H1 (cell line): ENCODE measurements at regions not wholly inside any gene's neighbourhood (a gene's known extent, or its start where the extent isn't known, plus 50 kb on each side); places are given as distances from the start of the nearest gene placed in this dataset.
A peak's percentile ranks its signal among the peaks of the same experiment; 100 is the strongest.
"Not testable (repeated sequence)": the region's sequence is repeated elsewhere in the genome, so short reads cannot be mapped to it uniquely, and the experiment has no call there.

Source experiments
- CTCF ChIA-PET: fragments of 300-600 bp; sonication (Branson Sonifier 250); formaldehyde crosslinking; loops from one replicate; lab custom pipeline; 2021; ENCODE audit not compliant: partially characterized antibody; lab: Charles Lee
- POLR2A ChIA-PET: fragments of 300-600 bp; sonication (Branson Sonifier 250); formaldehyde crosslinking; loops from one replicate; lab custom pipeline; 2021; ENCODE audit warnings: inconsistent platforms; ENCODE audit not compliant: partially characterized antibody; lab: Charles Lee
- DNase-seq, 2 experiments: peaks; one replicate each; pipeline versions ENCODE4 v3.0.0 to v3.0.0-alpha.2; 2010 to 2022; ENCODE audit warnings: low spot score in 2 of 2, low read depth in 1 of 2, mixed read lengths in 1 of 2
- FAIRE-seq: peaks from 2 replicates; lab custom pipeline; 2011; peaks lifted over from hg19 to GRCh38; lab: Jason Lieb, UNC
- H2AFZ ChIP-seq: 2 replicates; pipeline ENCODE4 v1.8.1; 2012; ENCODE audit warnings: low read length, inconsistent platforms
- H2AK5ac ChIP-seq: 2 replicates; pipeline ENCODE4 v1.6.1; 2013; ENCODE audit warnings: low read depth, low read length
- H2BK120ac ChIP-seq: replicated peaks from 2 replicates; pipeline ENCODE3; 2013; ENCODE audit warnings: low read depth, low read length, inconsistent platforms
- H2BK12ac ChIP-seq: 2 replicates; pipeline ENCODE4 v1.6.1; 2013; ENCODE audit warnings: low read depth, low read length
- H2BK15ac ChIP-seq: 2 replicates; pipeline ENCODE4 v1.6.1; 2013; ENCODE audit warnings: low read length
- H2BK20ac ChIP-seq: 2 replicates; pipeline ENCODE4 v1.6.1; 2013; ENCODE audit warnings: low read length
- H2BK5ac ChIP-seq: 2 replicates; pipeline ENCODE4 v1.6.1; 2013; ENCODE audit warnings: low read depth, low read length
- H3K14ac ChIP-seq: 2 replicates; pipeline ENCODE4 v1.6.1; 2013; ENCODE audit warnings: inconsistent platforms; ENCODE audit not compliant: insufficient read length
- H3K18ac ChIP-seq: 2 replicates; pipeline ENCODE4 v1.6.1; 2013; ENCODE audit warnings: low read length; ENCODE audit errors: extremely low read depth
- H3K23ac ChIP-seq: 2 replicates; pipeline ENCODE4 v1.6.1; 2013; ENCODE audit warnings: inconsistent platforms; ENCODE audit not compliant: insufficient read length
- H3K23me2 ChIP-seq: 2 replicates; pipeline ENCODE4 v1.6.1; 2013; ENCODE audit warnings: low read depth, low read length
- H3K27ac ChIP-seq: 2 replicates; pipeline ENCODE4 v1.6.1; 2011; ENCODE audit warnings: low read depth, low read length, inconsistent platforms
- H3K27me3 ChIP-seq, 4 experiments: replicated peaks in 1 of 4; 1 replicate in 1 of 4; 2 replicates in 3 of 4; pipeline versions ENCODE4 v1.6.1 to v1.8.1; 2011 to 2013; ENCODE audit warnings: low read length in 3 of 4, mild to moderate bottlenecking in 3 of 4, inconsistent platforms in 2 of 4, mixed read lengths in 2 of 4, moderate library complexity in 1 of 4; ENCODE audit not compliant: control insufficient read depth in 3 of 4, insufficient read depth in 3 of 4; ENCODE audit errors: extremely low read depth in 1 of 4
- H3K36me3 ChIP-seq, 4 experiments: 2 replicates each; pipeline versions ENCODE4 v1.6.1 to v1.8.1; 2011 to 2013; ENCODE audit warnings: mild to moderate bottlenecking in 4 of 4, low read length in 3 of 4, moderate library complexity in 2 of 4, control low read depth in 1 of 4, inconsistent platforms in 1 of 4; ENCODE audit not compliant: insufficient read depth in 4 of 4, control insufficient read depth in 2 of 4
- H3K4ac ChIP-seq: replicated peaks from 2 replicates; pipeline ENCODE3; 2013; ENCODE audit warnings: low read length, low read depth, mixed read lengths, inconsistent platforms; ENCODE audit not compliant: insufficient read length
- H3K4me1 ChIP-seq, 4 experiments: replicated peaks in 1 of 4; 1 replicate in 1 of 4; 2 replicates in 3 of 4; pipeline versions ENCODE4 v1.6.1 to v1.8.1; 2011 to 2013; ENCODE audit warnings: low read length in 3 of 4, inconsistent platforms in 2 of 4, mixed read lengths in 1 of 4; ENCODE audit not compliant: insufficient read depth in 4 of 4, control insufficient read depth in 3 of 4
- H3K4me2 ChIP-seq, 2 experiments: 2 replicates each; pipeline versions ENCODE4 v1.6.1 to v1.8.1; 2011 to 2013; ENCODE audit warnings: low read depth in 2 of 2, low read length in 2 of 2, control low read depth in 1 of 2, inconsistent platforms in 1 of 2, mild to moderate bottlenecking in 1 of 2; ENCODE audit not compliant: insufficient read depth in 1 of 2
- H3K4me3 ChIP-seq, 4 experiments: fragments of 200-600, 300-600 bp in 1 of 4; sonication (generic), shearing (Covaris generic), sonication (Bioruptor Twin) in 1 of 4; 2 replicates each; pipeline versions ENCODE4 v1.5.1 to v1.8.1; 2011 to 2016; ENCODE audit warnings: low read length in 4 of 4, low read depth in 3 of 4, control low read depth in 2 of 4, inconsistent platforms in 2 of 4, mild to moderate bottlenecking in 2 of 4, mixed read lengths in 1 of 4, moderate library complexity in 1 of 4; ENCODE audit not compliant: insufficient read depth in 2 of 4; ENCODE audit errors: extremely low read depth in 1 of 4
- H3K56ac ChIP-seq: replicated peaks from 2 replicates; pipeline ENCODE3; 2013; ENCODE audit warnings: low read depth, mild to moderate bottlenecking, mixed read lengths, low read length, inconsistent platforms; ENCODE audit not compliant: insufficient read length
- H3K79me1 ChIP-seq: 2 replicates; pipeline ENCODE4 v1.6.1; 2013; ENCODE audit warnings: low read depth, low read length, control low read depth
- H3K79me2 ChIP-seq, 2 experiments: 2 replicates each; pipeline versions ENCODE4 v1.6.1 to v1.8.1; 2012 to 2013; ENCODE audit warnings: low read length in 2 of 2, mild to moderate bottlenecking in 2 of 2, inconsistent platforms in 1 of 2; ENCODE audit not compliant: insufficient read depth in 2 of 2, control insufficient read depth in 1 of 2
- H3K9ac ChIP-seq, 4 experiments: replicated peaks in 1 of 4; 1 replicate in 1 of 4; 2 replicates in 3 of 4; pipeline versions ENCODE4 v1.6.1 to v1.8.1; 2011 to 2013; ENCODE audit warnings: low read depth in 3 of 4, low read length in 3 of 4, control low read depth in 2 of 4, mild to moderate bottlenecking in 2 of 4, moderate library complexity in 2 of 4, inconsistent platforms in 1 of 4; ENCODE audit errors: extremely low read depth in 1 of 4
- H3K9me3 ChIP-seq, 2 experiments: 2 replicates each; pipeline versions ENCODE4 v1.6.1 to v1.8.1; 2012 to 2013; ENCODE audit warnings: mild to moderate bottlenecking in 2 of 2, moderate library complexity in 2 of 2, control low read depth in 1 of 2, inconsistent platforms in 1 of 2, low read depth in 1 of 2, low read length in 1 of 2, mixed read lengths in 1 of 2; ENCODE audit not compliant: insufficient read depth in 2 of 2
- H4K20me1 ChIP-seq, 2 experiments: replicated peaks in 1 of 2; 2 replicates each; pipeline versions ENCODE3 to v1.8.1; 2011 to 2013; ENCODE audit warnings: inconsistent platforms in 2 of 2, low read length in 2 of 2, mild to moderate bottlenecking in 1 of 2; ENCODE audit not compliant: insufficient read depth in 2 of 2, control insufficient read depth in 1 of 2
- H4K5ac ChIP-seq: 2 replicates; pipeline ENCODE4 v1.6.1; 2013; ENCODE audit warnings: low read length, low read depth, mixed read lengths, inconsistent platforms; ENCODE audit not compliant: insufficient read length
- H4K8ac ChIP-seq: 2 replicates; pipeline ENCODE4 v1.8.0; 2013; ENCODE audit warnings: mild to moderate bottlenecking, moderate library complexity, low read length, inconsistent platforms; ENCODE audit not compliant: insufficient read depth; ENCODE audit errors: extremely low read depth
- H4K91ac ChIP-seq: replicated peaks from 2 replicates; pipeline ENCODE3; 2013; ENCODE audit warnings: low read length, mixed read lengths, inconsistent platforms; ENCODE audit not compliant: insufficient read length
- POLR2A ChIP-seq, 2 experiments: IDR thresholded peaks; 1 replicate in 1 of 2; 2 replicates in 1 of 2; pipeline ENCODE4 v1.6.1; 2011; ENCODE audit warnings: low read depth in 2 of 2, low read length in 2 of 2, mild to moderate bottlenecking in 2 of 2; ENCODE audit errors: control extremely low read depth in 1 of 2
- POLR2AphosphoS5 ChIP-seq: IDR thresholded peaks from 2 replicates; pipeline ENCODE4 v1.6.1; 2011; ENCODE audit warnings: low read depth, low read length
- TAF1 ChIP-seq: IDR thresholded peaks from 2 replicates; pipeline ENCODE4 v1.6.1; 2011; ENCODE audit warnings: mild to moderate bottlenecking, low read depth, low read length
- WGBS, 2 experiments: shearing (Covaris generic) in 1 of 2; methylation state at CpG; one replicate each; pipeline versions ENCODE4 v1.1.6 to v1.1.7; 2013 to 2015; ENCODE audit warnings: low lambda C conversion rate in 2 of 2, mixed read lengths in 2 of 2, inconsistent platforms in 1 of 2, low coverage in 1 of 2, missing lambda C conversion rate in 1 of 2; ENCODE audit not compliant: insufficient replicate concordance in 2 of 2, insufficient coverage in 1 of 2, insufficient read length in 1 of 2; ENCODE audit errors: extremely low coverage in 1 of 2, missing lambda C conversion rate in 1 of 2; 5-methylcytosine and 5-hydroxymethylcytosine counted together

- H3K27me3 ChIP-seq, H2BK12ac ChIP-seq, H3K4me3 ChIP-seq, POLR2A ChIA-PET, H2BK15ac ChIP-seq, H2BK120ac ChIP-seq, H3K4ac ChIP-seq, H4K20me1 ChIP-seq, H3K56ac ChIP-seq, H3K23ac ChIP-seq, H2AFZ ChIP-seq, H3K9ac ChIP-seq, H3K14ac ChIP-seq, H3K23me2 ChIP-seq, H4K8ac ChIP-seq, H3K4me2 ChIP-seq, H3K79me2 ChIP-seq, H3K9me3 ChIP-seq, DNase-seq, H4K5ac ChIP-seq, H2BK5ac ChIP-seq, H3K4me1 ChIP-seq, H2BK20ac ChIP-seq, CTCF ChIA-PET, H3K18ac ChIP-seq, H4K91ac ChIP-seq, H3K36me3 ChIP-seq, H3K79me1 ChIP-seq, H2AK5ac ChIP-seq: not testable (repeated sequence)
- H3K27ac ChIP-seq = peak overlapping the region; percentile 81; the same call in 1 of the 2 replicates
- TF ChIP-seq POLR2AphosphoS5 = 0 out of 2 replicates have a peak, but pooled peaks have one; percentile 45
- peak; percentile 54; the same call in 1 of the 2 replicates for TF ChIP-seq TAF1
- TF ChIP-seq POLR2A (IDR thresholded peaks at IDR 0.05; ENCODE audit: control extremely low read depth in 1 of 2, low read depth in 2 of 2, low read length in 2 of 2) = peak in 1 of 2 experiments; percentile 53; a peak in 1 of 3 replicates
- FAIRE-seq = peak; percentile 85
- 60% methylated on average over 7 of the region's 11 CpGs; no CpG with 5 or more reads in 1 of the 2 experiments for WGBS, 2 experiments
Observed at GRCh38 chr7:66490979-66491378, 137.7 kb upstream of the KCTD7 start.
